ENCODE measurements at regions not wholly inside any gene's neighbourhood (a gene's known extent, or its start where the extent isn't known, plus 50 kb on each side); places are given as distances from the start of the nearest gene placed in this dataset.
"Not testable (repeated sequence)": the region's sequence is repeated elsewhere in the genome, so short reads cannot be mapped to it uniquely, and the experiment has no call there.

- no peak overlapping the region for H3K27ac ChIP-seq
- H3K79me2 ChIP-seq, result no peaks in the 10 kb centered on the region
- TF ChIP-seq EZH2phosphoT487 (IDR thresholded peaks at IDR 0.05; ENCODE audit: low read depth, severe bottlenecking, unreplicated experiment) (no peak), CTCF (IDR thresholded peaks at IDR 0.05; ENCODE audit: poor library complexity) (no peak), EZH2 (IDR thresholded peaks at IDR 0.05; ENCODE audit: borderline replicate concordance) (no peak)
- H2AFZ ChIP-seq, result no peak overlapping the region
- WGBS (ENCODE audit: low lambda C conversion rate, missing lambda C conversion rate), result 82% methylated on average over 9 of the region's 9 CpGs
- H3K36me3 ChIP-seq (replicated peaks; ENCODE audit: insufficient read depth, low read depth), result no peaks in the 10 kb centered on the region
- H3K27me3 ChIP-seq, result no peaks in the 10 kb centered on the region
- no peaks in the 10 kb centered on the region for H3K9me2 ChIP-seq (replicated peaks; ENCODE audit: insufficient read depth)
- DNase-seq (ENCODE audit: low spot score), result no peak
- H3K4me1 ChIP-seq (ENCODE audit: insufficient read depth), result no peaks in the 10 kb centered on the region
- H3K4me3 ChIP-seq, result no peak overlapping the region
- no peak overlapping the region for H3K4me2 ChIP-seq
- no peaks in the 10 kb centered on the region for H3K9me3 ChIP-seq (ENCODE audit: low read depth)
- no peaks in the 10 kb centered on the region for H4K20me1 ChIP-seq (ENCODE audit: insufficient read depth, poor library complexity, severe bottlenecking)
Observed at GRCh38 chr12:131211340-131211938, 257.7 kb downstream of the ADGRD1 start.

GRCh38 chr12:131213896-131214442 is 260.3 kb downstream of the ADGRD1 start:
- H3K9me2 ChIP-seq (replicated peaks; ENCODE audit: insufficient read depth), result no peaks in the 10 kb centered on the region
- no peak for DNase-seq (ENCODE audit: low spot score)
- no peak overlapping the region for H3K4me3 ChIP-seq
- H2AFZ ChIP-seq, result no peak overlapping the region
- no peak overlapping the region for H3K27ac ChIP-seq
- no peaks in the 10 kb centered on the region for H3K36me3 ChIP-seq (replicated peaks; ENCODE audit: insufficient read depth, low read depth)
- H3K27me3 ChIP-seq, result no peaks in the 10 kb centered on the region
- H3K4me1 ChIP-seq (ENCODE audit: insufficient read depth), result peaks cover 2% of the 10 kb centered on the region
- 88% methylated on average over 14 of the region's 14 CpGs for WGBS (ENCODE audit: low lambda C conversion rate, missing lambda C conversion rate)
- H3K79me2 ChIP-seq, result no peaks in the 10 kb centered on the region
- H3K4me2 ChIP-seq, result no peak overlapping the region
- no peaks in the 10 kb centered on the region for H3K9me3 ChIP-seq (ENCODE audit: low read depth)
- no peak for TF ChIP-seq EZH2 (IDR thresholded peaks at IDR 0.05; ENCODE audit: borderline replicate concordance)
- TF ChIP-seq CTCF (IDR thresholded peaks at IDR 0.05; ENCODE audit: poor library complexity), result no peak
- no peak for TF ChIP-seq EZH2phosphoT487 (IDR thresholded peaks at IDR 0.05; ENCODE audit: low read depth, severe bottlenecking, unreplicated experiment)
- H4K20me1 ChIP-seq (ENCODE audit: insufficient read depth, poor library complexity, severe bottlenecking), result no peaks in the 10 kb centered on the region

- H2AFZ ChIP-seq; H3K27ac ChIP-seq; DNase-seq (ENCODE audit: low spot score); H3K79me2 ChIP-seq; H4K20me1 ChIP-seq (ENCODE audit: insufficient read depth, poor library complexity, severe bottlenecking); H3K4me1 ChIP-seq (ENCODE audit: insufficient read depth); H3K9me2 ChIP-seq (replicated peaks; ENCODE audit: insufficient read depth); H3K27me3 ChIP-seq; H3K4me2 ChIP-seq; H3K9me3 ChIP-seq (ENCODE audit: low read depth); H3K36me3 ChIP-seq (replicated peaks; ENCODE audit: insufficient read depth, low read depth); H3K4me3 ChIP-seq: not testable (repeated sequence)
- WGBS (ENCODE audit: low lambda C conversion rate, missing lambda C conversion rate), result 82% methylated on average over 12 of the region's 12 CpGs
Observed at GRCh38 chr12:131214936-131215335, 261.2 kb downstream of the ADGRD1 start.

GRCh38 chr12:131216587-131216986 is 262.9 kb downstream of the ADGRD1 start:
- not testable (repeated sequence) for DNase-seq (ENCODE audit: low spot score); H3K79me2 ChIP-seq; H3K27ac ChIP-seq; H3K9me3 ChIP-seq (ENCODE audit: low read depth); H3K4me1 ChIP-seq (ENCODE audit: insufficient read depth); H2AFZ ChIP-seq; H3K4me3 ChIP-seq; H4K20me1 ChIP-seq (ENCODE audit: insufficient read depth, poor library complexity, severe bottlenecking); H3K9me2 ChIP-seq (replicated peaks; ENCODE audit: insufficient read depth); H3K27me3 ChIP-seq; H3K36me3 ChIP-seq (replicated peaks; ENCODE audit: insufficient read depth, low read depth); H3K4me2 ChIP-seq
- WGBS (ENCODE audit: low lambda C conversion rate, missing lambda C conversion rate), result 74% methylated on average over 12 of the region's 14 CpGs
